ENCODE measurements at regions not wholly inside any gene's neighbourhood (a gene's known extent, or its start where the extent isn't known, plus 50 kb on each side); places are given as distances from the start of the nearest gene placed in this dataset.

DNA sequence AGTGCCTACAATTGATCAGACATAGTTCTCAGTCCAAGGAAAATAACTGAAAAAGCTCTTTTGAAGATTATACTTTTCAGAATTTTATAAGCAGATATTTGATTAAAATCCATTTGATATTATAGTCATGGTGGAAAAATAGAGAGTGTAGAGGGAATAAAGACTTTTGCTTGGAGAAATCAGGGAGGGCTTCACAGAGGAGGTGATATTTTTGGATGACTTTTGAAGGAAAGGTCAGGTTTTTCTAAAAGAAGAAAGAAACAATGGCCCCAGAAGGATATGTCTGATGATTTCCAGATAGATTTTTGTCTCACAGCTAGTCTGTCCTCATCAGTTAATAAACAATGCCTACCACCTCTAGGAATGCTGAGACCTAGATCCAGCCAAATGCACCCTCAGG, 806.3 kb upstream of the CELF2 start:
- DNase-seq (ENCODE audit: low read depth in 1 of 2, low spot score in 1 of 2): no peak

DNA sequence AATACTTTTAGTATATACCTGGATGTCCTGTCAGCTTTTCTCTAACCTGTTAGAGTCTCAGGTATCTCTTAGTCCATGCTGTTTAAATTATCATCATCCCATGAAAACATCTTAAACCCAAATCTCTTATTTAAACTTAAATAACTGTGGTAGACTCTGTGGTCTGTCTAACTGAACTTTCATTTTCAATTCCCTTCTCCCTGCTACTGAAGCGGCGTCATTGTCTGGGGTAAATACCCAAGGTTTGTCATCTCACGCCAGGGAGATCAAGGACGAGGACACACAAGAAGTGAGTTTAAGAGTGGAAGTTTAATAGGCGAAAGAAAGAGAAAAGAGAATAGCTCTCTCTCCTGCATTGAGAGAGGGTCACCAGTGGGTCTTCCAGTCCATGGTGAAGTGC, 804.4 kb upstream of the CELF2 start:
- no peak for DNase-seq (ENCODE audit: low read depth in 1 of 2, low spot score in 1 of 2)

DNA sequence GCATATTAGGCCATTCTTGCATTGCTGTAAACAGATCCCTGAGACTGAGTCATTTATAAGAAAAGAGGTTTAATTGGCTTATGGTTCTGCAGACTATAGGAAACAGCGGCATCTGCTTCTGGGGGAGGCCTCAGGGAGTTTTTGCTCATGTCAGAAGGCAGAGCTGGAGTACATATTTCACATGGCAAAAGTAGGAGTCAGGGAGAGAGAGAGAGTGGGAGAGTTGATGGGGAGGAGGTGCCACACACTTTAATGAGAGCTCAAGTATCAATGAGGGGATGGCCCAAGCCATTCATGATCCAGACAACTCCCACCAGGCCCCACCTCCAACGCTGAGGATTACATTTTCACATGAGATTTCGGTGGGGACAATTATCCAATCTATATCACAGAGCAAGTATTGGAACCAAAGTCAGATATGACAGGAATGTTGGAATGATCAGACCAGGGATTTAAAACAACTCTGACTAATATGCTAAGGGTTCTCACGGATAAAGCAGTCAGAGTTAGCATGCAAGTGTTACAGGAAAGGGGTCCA, 795.3 kb upstream of the CELF2 start:
- DNase-seq (ENCODE audit: low read depth in 1 of 2, low spot score in 1 of 2): no peak

DNA sequence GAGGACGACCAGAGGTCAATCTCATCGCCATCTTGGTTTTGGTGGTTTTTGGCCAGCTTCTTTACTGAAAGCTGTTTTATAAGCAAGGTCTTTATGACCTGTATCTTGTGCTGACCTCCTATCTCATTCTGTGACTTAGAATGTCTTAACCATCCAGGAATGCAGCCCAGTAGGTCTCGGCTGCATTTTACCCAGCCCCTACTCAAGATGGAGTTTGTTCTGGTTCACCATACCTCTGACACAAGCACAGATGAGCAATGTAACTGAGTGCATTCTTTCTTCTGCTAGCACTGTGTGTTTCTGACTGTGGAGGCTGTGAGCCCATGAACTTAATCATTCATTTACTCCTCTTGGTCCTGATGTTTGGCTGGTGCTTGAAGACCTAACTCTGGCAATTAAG, 794.5 kb upstream of the CELF2 start:
- no peak for DNase-seq (ENCODE audit: low read depth in 1 of 2, low spot score in 1 of 2)

DNA sequence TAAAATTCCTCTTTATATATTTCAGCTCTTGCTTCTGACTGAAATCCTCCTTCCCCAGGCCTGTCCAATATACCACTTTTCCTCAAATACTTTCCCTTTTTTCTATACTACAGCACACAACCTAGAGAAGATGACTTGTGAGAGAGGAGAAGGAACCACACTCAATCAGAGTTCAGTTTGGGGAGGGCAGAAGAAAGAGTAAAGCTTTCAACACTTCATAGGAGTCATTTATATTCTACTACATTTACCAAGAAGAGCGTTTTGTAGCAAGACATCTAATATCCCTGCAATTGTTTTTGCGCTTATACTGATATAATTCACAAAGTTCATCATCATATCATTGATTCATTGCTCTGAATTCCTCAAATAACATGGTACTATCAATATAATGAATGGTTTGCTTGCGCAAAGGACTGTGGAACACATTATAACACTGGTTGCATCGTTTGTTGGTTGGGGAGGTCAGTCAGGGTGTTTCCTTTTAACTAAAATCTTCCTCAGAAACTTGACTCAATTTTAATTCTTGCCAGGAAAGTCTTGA, 792.5 kb upstream of the CELF2 start:
- DNase-seq (ENCODE audit: low read depth in 1 of 2, low spot score in 1 of 2): no peak

DNA sequence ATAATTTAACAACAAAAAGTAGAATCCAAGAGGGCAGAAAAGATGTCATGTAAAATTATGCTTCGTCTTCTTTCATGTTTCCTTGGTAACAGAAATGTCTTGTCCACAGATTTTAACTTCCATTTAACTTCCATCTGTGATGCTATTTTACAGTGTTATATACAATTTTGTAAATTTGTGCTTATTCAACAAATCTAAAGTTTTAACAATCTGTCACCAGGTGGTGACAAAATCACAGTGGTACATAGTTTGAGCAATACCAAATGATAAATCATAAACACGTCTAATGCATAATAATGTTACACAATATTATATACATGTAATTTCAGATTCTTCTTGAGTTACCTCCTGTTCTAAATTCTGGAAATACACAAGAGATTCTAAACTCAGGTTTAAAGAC, 784.4 kb upstream of the CELF2 start:
- DNase-seq (ENCODE audit: low read depth in 1 of 2, low spot score in 1 of 2): no peak

DNA sequence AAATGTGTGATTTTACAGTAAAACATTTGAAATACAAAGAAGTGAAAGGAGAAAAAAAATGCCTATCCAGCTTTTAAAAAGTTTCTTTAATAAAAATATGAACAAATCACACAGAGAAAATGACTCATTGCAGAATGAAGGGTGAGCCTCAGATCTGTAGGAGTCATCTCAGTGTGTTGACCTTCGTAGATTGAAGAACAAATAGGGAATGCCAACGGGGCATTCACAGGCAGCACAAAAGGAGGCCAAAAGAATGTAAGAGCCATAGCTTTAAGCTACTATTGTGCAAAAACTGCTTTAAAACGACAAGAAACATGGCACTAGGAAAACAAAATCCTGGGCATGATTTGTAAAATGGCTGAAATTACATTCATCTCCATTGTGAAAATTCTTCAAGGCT, 782.7 kb upstream of the CELF2 start:
- DNase-seq (ENCODE audit: low read depth in 1 of 2, low spot score in 1 of 2): no peak

DNA sequence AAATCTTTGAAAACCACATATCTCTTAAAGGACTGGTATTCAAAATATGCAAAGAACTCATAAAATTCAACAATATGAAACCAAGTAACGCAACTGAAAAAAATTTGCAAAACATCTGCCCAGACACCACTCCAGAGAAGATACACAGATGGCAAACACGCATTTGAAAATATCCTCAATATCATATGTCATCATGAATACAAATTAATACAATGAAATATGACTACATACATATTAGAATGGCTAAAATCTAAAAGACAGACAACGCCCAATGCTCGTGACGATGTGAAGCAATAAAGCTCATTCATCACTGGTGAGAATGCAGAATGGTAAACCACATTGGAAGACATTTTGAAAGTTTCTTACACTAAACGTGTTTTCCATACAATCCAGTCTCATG, 770.1 kb upstream of the CELF2 start:
- no peak for DNase-seq (ENCODE audit: low read depth in 1 of 2, low spot score in 1 of 2)

DNA sequence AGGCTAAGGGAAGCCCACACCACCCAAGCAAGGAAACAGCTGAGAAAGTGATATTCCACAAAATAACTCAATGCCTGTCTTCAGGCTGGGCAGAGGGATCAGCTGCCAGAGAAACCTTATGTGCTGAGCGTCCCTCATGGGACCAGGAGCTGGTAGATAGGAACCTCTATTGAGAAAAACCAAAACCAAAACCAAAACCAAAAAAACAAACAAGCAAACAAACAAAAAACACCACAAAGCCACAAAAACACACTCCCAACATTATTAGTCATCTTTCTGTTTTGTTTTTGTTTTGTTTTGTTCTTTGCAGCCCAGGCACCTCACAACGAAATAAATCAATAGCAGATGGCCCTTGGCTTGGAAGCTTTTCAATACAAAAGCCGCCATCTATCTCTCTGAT, 760.8 kb upstream of the CELF2 start:
- no peak for DNase-seq (ENCODE audit: low read depth in 1 of 2, low spot score in 1 of 2)

DNA sequence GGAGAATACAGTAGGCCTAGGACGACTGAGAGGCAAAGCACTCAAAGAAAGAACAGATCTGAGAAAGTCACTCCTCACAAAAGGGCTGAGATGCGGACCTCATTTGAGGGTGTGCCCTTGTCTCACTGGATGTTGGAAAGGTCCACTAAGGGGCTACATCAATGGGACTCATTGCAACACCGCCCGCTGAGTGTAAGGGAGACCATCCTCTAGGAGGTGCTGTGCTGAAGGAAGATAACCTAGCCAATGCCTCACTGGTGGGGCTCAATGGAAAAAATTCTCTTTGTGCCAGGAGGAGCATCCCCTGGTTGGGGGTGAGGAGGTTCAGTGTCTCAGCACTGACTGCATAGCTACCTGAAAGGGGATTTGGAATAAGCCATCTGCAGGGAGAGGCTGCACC, 758.7 kb upstream of the CELF2 start:
- no peak for DNase-seq (ENCODE audit: low read depth in 1 of 2, low spot score in 1 of 2)

DNA sequence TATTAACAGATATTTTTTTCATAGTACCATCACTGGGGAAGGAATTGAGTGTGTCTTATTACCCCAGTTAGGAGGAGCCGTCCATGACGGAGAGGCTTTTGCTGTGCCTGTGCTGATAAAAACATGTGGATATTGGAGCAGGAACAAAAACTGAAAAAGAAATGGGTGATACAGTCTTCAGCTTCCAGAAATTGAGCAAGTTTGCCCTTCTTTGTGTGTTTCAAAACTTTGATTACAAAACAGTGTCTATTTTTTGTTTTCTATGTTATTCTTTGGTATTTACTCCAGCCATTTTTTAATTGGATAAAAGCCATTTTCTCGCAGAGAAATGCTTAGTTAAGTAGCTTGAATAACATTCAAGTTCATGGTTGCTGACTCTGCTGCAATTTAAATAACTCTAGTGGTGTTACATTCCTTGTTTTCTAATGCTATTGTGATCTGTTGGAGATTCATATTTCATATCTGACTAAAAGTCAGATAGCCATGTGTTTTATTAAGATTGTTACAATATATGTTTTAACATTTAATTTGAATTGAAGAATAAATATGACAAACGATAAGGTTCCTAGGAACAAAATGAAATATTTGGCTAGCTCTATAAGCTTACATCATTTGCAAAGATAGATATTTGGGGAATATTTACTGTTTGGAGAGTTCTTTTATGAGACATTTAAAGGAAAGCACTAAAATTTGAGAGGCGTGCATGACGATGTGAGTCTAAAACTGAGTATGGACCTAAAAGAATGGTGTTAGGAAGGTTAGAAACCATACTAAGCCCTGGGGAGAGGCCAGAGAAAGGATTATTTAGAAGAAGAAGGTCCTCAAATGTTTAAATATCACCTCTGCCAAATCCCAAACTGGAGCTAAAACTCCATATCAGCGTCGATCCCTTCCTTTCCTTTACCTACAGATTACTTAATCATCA, 747.3 kb upstream of the CELF2 start:
- DNase-seq (ENCODE audit: low read depth in 1 of 2, low spot score in 1 of 2): no peak

DNA sequence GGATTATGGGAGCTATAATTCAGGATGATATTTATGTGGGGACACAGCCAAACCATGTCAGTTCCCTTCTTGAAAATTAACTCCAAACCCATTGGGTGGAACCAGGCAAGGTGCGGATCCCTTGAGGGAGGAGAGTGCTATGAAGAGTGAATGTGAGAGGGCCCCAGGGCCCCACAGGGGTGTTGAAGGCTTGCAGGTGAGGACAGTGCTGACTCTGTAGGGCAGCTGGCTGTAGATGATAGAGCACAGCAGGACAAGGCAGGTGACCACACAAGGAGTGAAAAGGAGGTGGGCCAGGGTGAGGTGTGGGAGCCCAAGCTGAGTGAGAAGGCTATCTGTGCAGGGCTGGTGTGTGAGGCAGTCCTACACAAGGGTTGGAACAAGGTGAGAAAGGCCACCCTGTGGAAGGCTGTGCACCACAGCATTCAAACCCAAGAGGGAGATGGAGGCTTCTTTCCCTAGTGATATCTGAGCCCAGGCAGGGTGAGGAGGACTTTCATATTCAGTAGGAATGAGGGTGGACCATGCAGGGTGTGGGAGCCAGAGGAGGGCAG, 746.0 kb upstream of the CELF2 start:
- DNase-seq (ENCODE audit: low read depth in 1 of 2, low spot score in 1 of 2): no peak

DNA sequence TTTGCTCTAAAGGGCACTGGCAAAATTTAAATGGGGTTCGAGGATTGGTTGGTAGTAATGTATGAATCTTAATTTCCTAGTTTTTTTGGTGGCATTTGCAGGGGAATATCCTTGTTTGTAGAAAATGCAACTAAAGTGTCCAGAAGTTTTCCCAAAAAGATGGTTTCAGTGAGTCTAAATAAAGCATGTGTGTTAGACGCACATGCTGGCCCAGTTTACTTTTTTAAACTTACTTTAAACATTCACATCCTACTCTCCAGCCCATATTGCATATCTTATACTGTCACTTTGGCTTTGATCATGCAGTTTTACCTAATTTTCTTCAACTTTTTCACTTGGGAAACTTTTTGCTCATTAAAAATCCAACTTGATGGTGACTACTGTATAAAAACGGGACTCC, 744.0 kb upstream of the CELF2 start:
- no peak for DNase-seq (ENCODE audit: low read depth in 1 of 2, low spot score in 1 of 2)

DNA sequence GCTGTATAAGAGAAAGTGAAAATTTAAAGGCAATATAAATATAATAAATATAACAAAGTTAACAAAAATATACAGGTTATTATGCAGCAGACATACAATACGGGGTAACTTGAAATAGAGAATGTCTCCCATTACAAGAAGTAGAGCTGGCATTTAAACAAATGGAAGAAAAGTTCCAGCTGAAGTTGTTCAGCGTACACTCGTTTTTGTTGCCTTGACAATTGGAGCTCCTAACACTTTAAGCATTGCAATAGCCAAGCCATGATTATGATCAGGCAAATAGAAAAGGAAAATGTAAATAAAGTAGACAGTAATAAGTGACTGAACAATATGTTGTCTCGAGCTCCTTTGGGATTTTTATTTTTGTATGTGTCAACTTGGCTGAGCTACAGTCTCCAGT, 737.8 kb upstream of the CELF2 start:
- DNase-seq (ENCODE audit: low read depth in 1 of 2, low spot score in 1 of 2): no peak

DNA sequence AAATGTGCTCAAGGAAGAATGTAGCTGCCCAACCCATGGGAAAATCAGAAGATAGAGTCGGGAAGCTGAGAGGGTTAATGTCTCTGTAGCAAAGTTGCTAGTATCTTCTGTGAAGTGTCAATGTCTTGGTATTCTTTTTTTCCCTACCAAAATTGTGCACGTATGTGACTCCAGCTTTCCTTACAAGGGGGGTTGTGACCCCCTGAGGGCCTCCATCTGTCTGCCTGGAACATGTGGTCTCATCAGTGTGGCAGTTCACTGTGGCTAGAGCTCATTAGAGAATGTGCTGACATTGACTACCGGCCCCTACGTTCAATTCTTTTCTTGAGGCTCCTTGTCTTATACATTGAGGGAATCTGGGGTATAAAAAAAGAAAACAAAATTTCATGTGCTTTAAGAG, 725.2 kb upstream of the CELF2 start:
- DNase-seq (ENCODE audit: low read depth in 1 of 2, low spot score in 1 of 2): no peak

DNA sequence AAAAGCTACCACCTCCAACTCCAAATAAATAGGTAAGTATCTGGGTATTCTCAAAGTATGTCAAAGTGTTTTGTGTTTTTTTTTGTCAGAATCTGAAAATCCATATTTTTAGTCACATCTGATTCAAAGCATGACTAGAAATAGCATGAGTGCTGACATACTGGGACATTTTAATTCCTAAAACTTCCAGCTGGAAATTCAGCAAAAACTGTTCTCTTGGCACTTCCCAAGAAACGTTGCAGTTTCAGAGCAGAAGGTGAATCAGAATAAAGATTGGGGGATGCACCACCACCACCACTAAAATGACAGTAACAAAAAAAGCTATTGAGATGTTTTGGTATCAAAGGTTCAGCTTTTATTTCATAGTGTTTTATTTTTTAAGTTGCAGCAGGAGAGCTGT, 724.6 kb upstream of the CELF2 start:
- DNase-seq (ENCODE audit: low read depth in 1 of 2, low spot score in 1 of 2): no peak

DNA sequence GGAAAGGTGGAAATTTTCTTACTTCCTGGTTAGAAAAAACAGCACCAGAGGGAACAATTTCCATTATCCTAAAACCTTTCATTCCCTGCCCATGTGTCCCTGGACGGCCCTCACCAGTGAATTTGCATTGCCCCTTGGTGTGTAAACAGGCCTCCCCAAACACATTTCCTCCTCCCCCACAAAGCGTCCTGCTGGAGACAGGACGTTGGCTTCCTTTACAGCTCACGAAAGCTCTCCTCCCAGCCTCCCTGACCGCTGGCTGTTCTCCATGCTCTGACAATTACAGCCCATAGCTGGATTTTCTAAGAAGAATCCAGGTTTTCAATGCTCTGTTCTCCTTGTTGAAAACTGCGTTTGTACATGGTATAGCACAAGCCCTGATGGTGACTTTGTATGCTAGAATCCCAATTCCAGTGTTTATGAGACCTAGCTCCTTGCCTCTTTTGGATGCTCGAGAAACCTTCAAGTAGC, 724.2 kb upstream of the CELF2 start:
- no peak for DNase-seq (ENCODE audit: low read depth in 1 of 2, low spot score in 1 of 2)

DNA sequence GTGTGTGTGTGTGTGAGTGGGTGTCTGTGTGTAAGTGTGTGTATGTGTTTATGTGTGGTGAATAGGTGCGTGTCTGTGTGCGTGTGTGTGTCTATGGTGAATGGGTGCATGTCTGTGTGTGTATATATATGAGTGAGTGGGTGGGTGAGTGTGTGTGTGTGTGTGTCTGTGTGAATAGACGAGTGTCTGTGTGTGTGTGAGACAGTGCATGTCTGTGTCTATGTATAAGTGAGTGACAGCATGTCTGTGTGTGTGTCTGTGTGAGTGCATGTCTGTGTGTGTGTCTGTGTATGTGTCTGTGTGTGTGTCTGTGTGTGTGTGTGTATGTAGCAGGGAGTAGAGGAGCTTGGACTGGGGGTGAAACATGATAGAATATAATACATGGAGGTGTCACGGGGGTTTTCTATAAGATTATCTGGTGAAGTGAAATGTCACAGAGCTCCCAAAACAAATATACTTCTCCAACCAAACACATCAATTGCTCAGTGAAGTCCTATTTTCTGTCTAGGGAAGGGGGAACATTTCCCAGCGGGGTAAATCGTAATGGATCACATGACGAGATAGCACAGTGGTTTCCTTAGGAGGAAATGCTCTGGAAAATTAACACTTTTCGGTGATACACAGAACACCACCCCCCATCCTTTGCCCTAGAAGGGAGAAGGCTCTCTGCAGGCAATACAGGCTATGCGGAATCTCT, 723.3 kb upstream of the CELF2 start:
- DNase-seq (ENCODE audit: low read depth in 1 of 2, low spot score in 1 of 2): no peak

DNA sequence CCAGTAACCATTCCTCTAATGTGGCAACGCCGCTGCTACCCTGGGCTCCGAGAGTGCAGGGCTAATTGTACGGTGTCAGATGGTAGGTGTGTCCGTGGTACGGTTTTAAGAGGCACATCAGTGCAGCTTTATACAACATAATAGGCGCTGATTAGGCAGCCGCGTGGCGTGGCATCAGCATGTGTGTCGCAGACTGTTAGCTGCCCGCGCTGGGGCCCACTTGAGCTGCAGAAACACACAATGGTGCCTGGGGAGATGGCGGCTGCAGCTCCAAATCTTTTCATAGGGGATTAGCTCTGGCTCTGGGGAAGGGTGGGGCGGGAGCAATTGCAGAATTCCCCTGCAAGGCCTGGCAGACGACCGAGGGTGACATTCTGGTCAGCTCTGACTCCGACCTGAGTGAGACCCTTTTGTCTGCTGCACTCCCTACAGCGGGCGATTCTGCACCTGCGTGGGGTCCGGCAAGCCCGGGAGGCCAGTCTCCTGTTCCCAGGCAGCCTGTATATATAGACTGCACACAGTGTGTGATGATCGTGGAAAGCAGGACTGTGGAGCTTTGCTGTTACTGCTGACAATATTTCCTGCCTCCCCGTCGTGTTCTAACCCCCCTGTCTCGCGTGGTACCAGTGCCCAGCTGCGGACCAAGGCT, 722.7 kb upstream of the CELF2 start:
- no peak for DNase-seq (ENCODE audit: low read depth in 1 of 2, low spot score in 1 of 2)

DNA sequence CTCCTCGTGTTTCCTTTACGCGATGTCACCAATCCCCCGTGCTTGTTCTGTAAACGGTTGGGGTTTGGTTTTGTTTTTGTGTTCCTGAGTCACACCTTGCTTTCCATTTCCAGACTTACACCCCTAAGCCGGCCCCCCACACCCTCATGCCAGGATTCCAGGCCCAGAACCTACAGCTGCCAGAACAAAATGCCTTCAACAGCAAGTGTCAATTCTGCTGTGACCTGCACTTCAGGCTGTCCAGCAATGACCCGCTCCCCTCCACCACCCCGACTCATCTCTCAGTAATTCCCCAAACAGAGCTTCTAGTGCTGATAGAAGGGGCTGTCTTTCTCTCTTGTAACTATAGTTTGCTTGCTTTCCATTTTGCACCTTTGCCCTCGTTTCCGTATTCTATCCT, 722.1 kb upstream of the CELF2 start:
- DNase-seq (ENCODE audit: low read depth in 1 of 2, low spot score in 1 of 2): no peak

DNA sequence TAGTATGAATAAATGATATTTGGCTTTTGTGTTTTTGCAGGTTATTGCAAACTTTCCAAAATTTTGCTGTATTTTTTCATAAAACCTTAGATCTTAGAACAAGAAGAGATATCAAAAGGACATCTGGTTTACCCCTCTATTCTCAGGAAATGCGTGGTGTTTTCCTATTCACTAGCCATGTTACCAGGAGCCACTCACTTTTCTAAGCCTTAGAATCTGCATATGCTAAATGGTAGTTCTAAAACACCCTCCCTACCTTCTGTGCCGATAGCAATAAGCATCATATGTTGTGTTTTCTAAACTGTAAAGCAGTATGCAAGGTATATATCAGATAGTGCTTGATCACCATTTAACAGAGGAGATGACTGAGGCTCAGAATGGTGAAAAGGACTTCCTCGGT, 715.0 kb upstream of the CELF2 start:
- no peak for DNase-seq (ENCODE audit: low read depth in 1 of 2, low spot score in 1 of 2)
